MM.1S (cell line): ENCODE measurements at regions not wholly inside any gene's neighbourhood (a gene's known extent, or its start where the extent isn't known, plus 50 kb on each side); places are given as distances from the start of the nearest gene placed in this dataset.

Source experiments
- DNase-seq: peaks from one replicate; pipeline ENCODE4 v3.0.0-alpha.2; 2015
- H2AFZ ChIP-seq: fragments of 300-600 bp; sonication (generic); 2 replicates; pipeline ENCODE4 v1.6.0; 2016; ENCODE audit warnings: antibody characterized with exemption, low read length
- H3F3A ChIP-seq: fragments of 300-600 bp; sonication (generic); 2 replicates; pipeline ENCODE4 v1.6.1; 2016; ENCODE audit warnings: mild to moderate bottlenecking, antibody characterized with exemption, low read length, moderate library complexity, mixed read lengths; ENCODE audit not compliant: insufficient read depth
- H3K27ac ChIP-seq: fragments of 300-600 bp; sonication (generic); 2 replicates; pipeline ENCODE4 v1.5.1; 2016; ENCODE audit warnings: mild to moderate bottlenecking, low read length
- H3K27me3 ChIP-seq: fragments of 300-600 bp; sonication (generic); replicated peaks from 2 replicates; pipeline ENCODE4 v1.6.0; 2016; ENCODE audit warnings: low read length; ENCODE audit not compliant: insufficient read depth
- H3K36me3 ChIP-seq: fragments of 300-600 bp; sonication (generic); replicated peaks from 2 replicates; pipeline ENCODE4 v1.6.1; 2016; ENCODE audit warnings: mild to moderate bottlenecking, low read length, mixed read lengths; ENCODE audit not compliant: insufficient read depth
- H3K4me1 ChIP-seq: fragments of 300-600 bp; sonication (generic); 2 replicates; pipeline ENCODE4 v1.6.1; 2016; ENCODE audit warnings: low read length, mixed read lengths
- H3K4me2 ChIP-seq: fragments of 300-600 bp; sonication (generic); 2 replicates; pipeline ENCODE4 v1.6.0; 2016; ENCODE audit warnings: low read depth, low read length
- H3K4me3 ChIP-seq: fragments of 300-600 bp; sonication (generic); 2 replicates; pipeline ENCODE4 v1.5.1; 2016; ENCODE audit warnings: low read length, mixed read lengths
- H3K79me2 ChIP-seq: fragments of 300-600 bp; sonication (generic); 2 replicates; pipeline ENCODE4 v1.6.1; 2016; ENCODE audit warnings: mixed run types, low read length, mixed read lengths
- H3K9ac ChIP-seq: fragments of 300-600 bp; sonication (generic); 2 replicates; pipeline ENCODE4 v1.6.1; 2016; ENCODE audit warnings: low read length, mixed read lengths
- H3K9me2 ChIP-seq: fragments of 300-600 bp; sonication (generic); replicated peaks from 2 replicates; pipeline ENCODE4 v1.6.1; 2016; ENCODE audit warnings: mild to moderate bottlenecking, low read length, mixed read lengths; ENCODE audit not compliant: insufficient read depth
- H3K9me3 ChIP-seq: fragments of 300-600 bp; sonication (generic); replicated peaks from 2 replicates; pipeline ENCODE4 v1.6.1; 2016; ENCODE audit warnings: mild to moderate bottlenecking, low read length, mixed read lengths; ENCODE audit not compliant: insufficient read depth
- H4K20me1 ChIP-seq: fragments of 300-600 bp; sonication (generic); 2 replicates; pipeline ENCODE4 v1.6.1; 2016; ENCODE audit warnings: mild to moderate bottlenecking, low read length, moderate library complexity, mixed read lengths; ENCODE audit not compliant: insufficient read depth
- CTCF ChIP-seq: fragments of 300-600 bp; sonication (generic); IDR thresholded peaks from 2 replicates; pipeline ENCODE4 v1.5.1; 2016; ENCODE audit warnings: antibody characterized with exemption, low read length, mixed read lengths
- EZH2 ChIP-seq: fragments of 300-600 bp; sonication (generic); optimal IDR thresholded peaks from 2 replicates; pipeline ENCODE3; 2017; ENCODE audit warnings: low read depth, mild to moderate bottlenecking, antibody characterized with exemption, low read length, mixed read lengths
- EZH2phosphoT487 ChIP-seq: fragments of 300-600 bp; sonication (generic); IDR thresholded peaks from 2 replicates; pipeline ENCODE4 v1.6.1; 2018; ENCODE audit warnings: antibody characterized with exemption, low read length

DNA sequence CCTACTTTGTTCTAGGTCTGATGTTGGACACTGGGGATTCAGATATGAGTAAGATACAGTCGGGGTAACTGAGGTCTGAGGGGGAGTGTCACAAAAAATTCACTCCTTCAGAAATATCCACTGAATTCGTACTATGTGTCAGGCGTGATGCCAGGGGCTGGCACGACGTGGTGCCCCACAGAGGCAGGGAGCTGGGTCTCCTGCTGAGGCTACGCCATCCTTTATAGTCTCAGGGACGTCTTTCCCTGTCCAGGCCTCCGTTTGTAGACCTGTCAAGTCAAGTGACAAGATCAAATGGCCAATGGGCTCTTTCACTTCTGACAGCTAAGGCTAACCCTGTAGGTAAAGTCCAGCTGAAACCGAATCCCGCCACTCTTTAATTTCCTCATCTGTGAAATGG, 118.8 kb upstream of the SMIM23 start:
- no peak overlapping the region for H3K4me2 ChIP-seq
- H3K4me1 ChIP-seq: no peaks in the 10 kb centered on the region
- no peaks in the 10 kb centered on the region for H3K36me3 ChIP-seq
- no peak overlapping the region for H3K4me3 ChIP-seq
- H3K9ac ChIP-seq: no peak overlapping the region
- H3K27ac ChIP-seq: no peak overlapping the region
- no peaks in the 10 kb centered on the region for H3K9me2 ChIP-seq
- H3K9me3 ChIP-seq: no peaks in the 10 kb centered on the region
- no peaks in the 10 kb centered on the region for H3F3A ChIP-seq
- TF ChIP-seq EZH2phosphoT487 (no peak), CTCF (no peak), EZH2 (no peak)
- H4K20me1 ChIP-seq: no peaks in the 10 kb centered on the region
- H3K27me3 ChIP-seq: no peaks in the 10 kb centered on the region
- no peak overlapping the region for H2AFZ ChIP-seq
- DNase-seq: no peak
- H3K79me2 ChIP-seq: no peaks in the 10 kb centered on the region

- Histone ChIP-seq H3K27me3 (no peaks in the 10 kb centered on the region), H3F3A (no peaks in the 10 kb centered on the region), H4K20me1 (no peaks in the 10 kb centered on the region), H3K4me1 (no peaks in the 10 kb centered on the region), H3K4me2 (no peak overlapping the region), H3K9me2 (no peaks in the 10 kb centered on the region), H3K9ac (no peak overlapping the region), H3K36me3 (no peaks in the 10 kb centered on the region), H3K9me3 (no peaks in the 10 kb centered on the region), H3K27ac (no peak overlapping the region), H3K79me2 (no peaks in the 10 kb centered on the region), H3K4me3 (no peak overlapping the region), H2AFZ (no peak overlapping the region)
- no peak for DNase-seq
- TF ChIP-seq EZH2phosphoT487 (no peak), CTCF (no peak), EZH2 (no peak)
Measured at GRCh38 chr5:171667341-171668096, 118.1 kb upstream of the SMIM23 start.

DNA sequence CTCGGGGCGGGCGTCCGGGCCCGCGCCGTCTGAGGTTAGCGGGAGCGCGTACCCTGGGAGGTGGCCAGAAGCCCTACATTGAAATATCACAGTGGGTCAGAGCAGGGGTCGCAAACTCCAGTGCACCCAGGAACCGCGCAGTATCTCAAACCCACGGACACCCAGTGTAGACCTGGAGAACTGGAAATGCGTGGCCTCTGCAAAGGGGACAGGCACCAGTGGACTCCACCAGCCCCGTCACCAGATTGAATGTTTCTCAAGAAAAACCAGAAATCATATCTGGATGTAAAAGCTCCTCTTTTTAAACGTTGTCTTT, 117.6 kb upstream of the SMIM23 start:
- Histone ChIP-seq H3K9me2 (no peaks in the 10 kb centered on the region), H3K27me3 (no peaks in the 10 kb centered on the region), H3F3A (no peaks in the 10 kb centered on the region), H3K4me3 (no peak overlapping the region), H3K36me3 (no peaks in the 10 kb centered on the region), H3K79me2 (no peaks in the 10 kb centered on the region), H4K20me1 (no peaks in the 10 kb centered on the region), H3K9me3 (no peaks in the 10 kb centered on the region), H3K4me1 (no peaks in the 10 kb centered on the region), H3K27ac (no peak overlapping the region), H2AFZ (no peak overlapping the region), H3K4me2 (no peak overlapping the region), H3K9ac (no peak overlapping the region)
- TF ChIP-seq EZH2 (no peak), EZH2phosphoT487 (no peak), CTCF (no peak)
- DNase-seq: no peak
